Upper lobe of left lung (tissue), 4 donors: ENCODE measurements at regions not wholly inside any gene's neighbourhood (a gene's known extent, or its start where the extent isn't known, plus 50 kb on each side); places are given as distances from the start of the nearest gene placed in this dataset.

Experiments
- POLR2AphosphoS5 ChIP-seq, 2 donors: sonication (generic); formaldehyde crosslinking; IDR thresholded peaks; one replicate each; pipeline ENCODE4 v1.5.1; 2017; ENCODE audit warnings: antibody characterized with exemption in 2 of 2
- TF ChIP-seq, protein P1 (sequence below), 6 experiments: fragments of 450-650 bp in 4 of 6; fragments of 200-600 bp in 2 of 6; sonication (generic) in 2 of 6; IDR thresholded peaks; one replicate each; pipeline ENCODE4 v1.5.1; 2016 to 2019; ENCODE audit warnings: antibody characterized with exemption in 6 of 6

DNA sequence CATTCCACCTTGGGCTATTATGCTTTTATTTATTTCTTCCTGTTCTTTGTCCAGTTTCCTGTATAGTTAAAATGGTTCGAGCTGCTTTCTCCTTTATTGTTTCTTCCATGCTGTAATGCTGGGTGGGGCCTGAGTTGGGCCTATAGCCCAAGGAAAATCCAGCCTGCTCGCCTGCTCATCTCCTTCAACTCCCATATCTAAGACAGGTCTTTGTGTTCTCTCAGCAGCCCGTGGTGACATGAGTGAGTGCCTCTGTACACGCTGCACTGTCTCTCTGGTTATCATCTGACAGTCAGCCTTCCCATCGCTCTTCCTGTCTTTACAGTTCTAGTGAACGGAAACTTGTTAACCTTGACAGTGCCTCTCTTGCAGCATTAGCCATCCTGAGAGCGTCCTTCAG is 221.9 kb upstream of the SLC10A2 start:
- TF ChIP-seq, protein P1, sequence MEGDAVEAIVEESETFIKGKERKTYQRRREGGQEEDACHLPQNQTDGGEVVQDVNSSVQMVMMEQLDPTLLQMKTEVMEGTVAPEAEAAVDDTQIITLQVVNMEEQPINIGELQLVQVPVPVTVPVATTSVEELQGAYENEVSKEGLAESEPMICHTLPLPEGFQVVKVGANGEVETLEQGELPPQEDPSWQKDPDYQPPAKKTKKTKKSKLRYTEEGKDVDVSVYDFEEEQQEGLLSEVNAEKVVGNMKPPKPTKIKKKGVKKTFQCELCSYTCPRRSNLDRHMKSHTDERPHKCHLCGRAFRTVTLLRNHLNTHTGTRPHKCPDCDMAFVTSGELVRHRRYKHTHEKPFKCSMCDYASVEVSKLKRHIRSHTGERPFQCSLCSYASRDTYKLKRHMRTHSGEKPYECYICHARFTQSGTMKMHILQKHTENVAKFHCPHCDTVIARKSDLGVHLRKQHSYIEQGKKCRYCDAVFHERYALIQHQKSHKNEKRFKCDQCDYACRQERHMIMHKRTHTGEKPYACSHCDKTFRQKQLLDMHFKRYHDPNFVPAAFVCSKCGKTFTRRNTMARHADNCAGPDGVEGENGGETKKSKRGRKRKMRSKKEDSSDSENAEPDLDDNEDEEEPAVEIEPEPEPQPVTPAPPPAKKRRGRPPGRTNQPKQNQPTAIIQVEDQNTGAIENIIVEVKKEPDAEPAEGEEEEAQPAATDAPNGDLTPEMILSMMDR (IDR thresholded peaks at IDR 0.05) = no peak
- TF ChIP-seq POLR2AphosphoS5 (IDR thresholded peaks at IDR 0.05) = no peak
